ENCODE measurements at regions not wholly inside any gene's neighbourhood (a gene's known extent, or its start where the extent isn't known, plus 50 kb on each side); places are given as distances from the start of the nearest gene placed in this dataset.

GRCh38 chr1:30507016-30507312, 216.4 kb downstream of the MATN1 start:
- no peaks in the 10 kb centered on the region for H3K36me3 ChIP-seq (replicated peaks; ENCODE audit: control insufficient read depth, insufficient read depth, low read length)
- no peaks in the 10 kb centered on the region for H3K27me3 ChIP-seq (ENCODE audit: control insufficient read depth, insufficient read depth, low read length)
- DNase-seq = no peak
- no peak overlapping the region for H3K4me3 ChIP-seq (ENCODE audit: insufficient read depth, low read depth, low read length)

GRCh38 chr1:30506291-30507015, 216.9 kb downstream of the MATN1 start:
- Histone ChIP-seq H3K27me3 (ENCODE audit: control insufficient read depth, insufficient read depth, low read length) (no peaks in the 10 kb centered on the region), H3K4me3 (ENCODE audit: insufficient read depth, low read depth, low read length) (no peak overlapping the region), H3K36me3 (replicated peaks; ENCODE audit: control insufficient read depth, insufficient read depth, low read length) (no peaks in the 10 kb centered on the region)
- DNase-seq = peak; percentile 51

- H3K4me3 ChIP-seq (ENCODE audit: insufficient read depth, low read depth, low read length) = no peak overlapping the region
- H3K36me3 ChIP-seq (replicated peaks; ENCODE audit: control insufficient read depth, insufficient read depth, low read length) = no peaks in the 10 kb centered on the region
- H3K27me3 ChIP-seq (ENCODE audit: control insufficient read depth, insufficient read depth, low read length) = no peaks in the 10 kb centered on the region
- no peak for DNase-seq
Observed at GRCh38 chr1:30505853-30506252, 217.5 kb downstream of the MATN1 start.

GRCh38 chr1:30492451-30492850, 230.9 kb downstream of the MATN1 start:
- Histone ChIP-seq H3K27me3 (ENCODE audit: control insufficient read depth, insufficient read depth, low read length) (no peaks in the 10 kb centered on the region), H3K36me3 (replicated peaks; ENCODE audit: control insufficient read depth, insufficient read depth, low read length) (no peaks in the 10 kb centered on the region), H3K4me3 (ENCODE audit: insufficient read depth, low read depth, low read length) (no peak overlapping the region)
- no peak for DNase-seq

GRCh38 chr1:30491831-30492230, 231.6 kb downstream of the MATN1 start:
- Histone ChIP-seq H3K36me3 (replicated peaks; ENCODE audit: control insufficient read depth, insufficient read depth, low read length) (no peaks in the 10 kb centered on the region), H3K27me3 (ENCODE audit: control insufficient read depth, insufficient read depth, low read length) (no peaks in the 10 kb centered on the region), H3K4me3 (ENCODE audit: insufficient read depth, low read depth, low read length) (no peak overlapping the region)
- DNase-seq = no peak

- Histone ChIP-seq H3K27me3 (ENCODE audit: control insufficient read depth, insufficient read depth, low read length) (no peaks in the 10 kb centered on the region), H3K36me3 (replicated peaks; ENCODE audit: control insufficient read depth, insufficient read depth, low read length) (no peaks in the 10 kb centered on the region), H3K4me3 (ENCODE audit: insufficient read depth, low read depth, low read length) (no peak overlapping the region)
- no peak for DNase-seq
Observed at GRCh38 chr1:30490554-30491053, 232.8 kb downstream of the MATN1 start.

GRCh38 chr1:30489737-30490389, 233.5 kb downstream of the MATN1 start:
- no peak for DNase-seq
- H3K4me3 ChIP-seq (ENCODE audit: insufficient read depth, low read depth, low read length) = no peak overlapping the region
- H3K36me3 ChIP-seq (replicated peaks; ENCODE audit: control insufficient read depth, insufficient read depth, low read length) = no peaks in the 10 kb centered on the region
- H3K27me3 ChIP-seq (ENCODE audit: control insufficient read depth, insufficient read depth, low read length) = no peaks in the 10 kb centered on the region

GRCh38 chr1:30488324-30488913, 235.0 kb downstream of the MATN1 start:
- no peak overlapping the region for H3K4me3 ChIP-seq (ENCODE audit: insufficient read depth, low read depth, low read length)
- no peak for DNase-seq
- no peaks in the 10 kb centered on the region for H3K27me3 ChIP-seq (ENCODE audit: control insufficient read depth, insufficient read depth, low read length)
- no peaks in the 10 kb centered on the region for H3K36me3 ChIP-seq (replicated peaks; ENCODE audit: control insufficient read depth, insufficient read depth, low read length)

- no peak for DNase-seq
- Histone ChIP-seq H3K27me3 (ENCODE audit: control insufficient read depth, insufficient read depth, low read length) (no peaks in the 10 kb centered on the region), H3K36me3 (replicated peaks; ENCODE audit: control insufficient read depth, insufficient read depth, low read length) (no peaks in the 10 kb centered on the region), H3K4me3 (ENCODE audit: insufficient read depth, low read depth, low read length) (no peak overlapping the region)
Observed at GRCh38 chr1:30487042-30487441, 236.3 kb downstream of the MATN1 start.

GRCh38 chr1:30485072-30485471, 238.3 kb downstream of the MATN1 start:
- H3K4me3 ChIP-seq (ENCODE audit: insufficient read depth, low read depth, low read length) = no peak overlapping the region
- DNase-seq = no peak
- H3K27me3 ChIP-seq (ENCODE audit: control insufficient read depth, insufficient read depth, low read length) = no peaks in the 10 kb centered on the region
- H3K36me3 ChIP-seq (replicated peaks; ENCODE audit: control insufficient read depth, insufficient read depth, low read length) = no peaks in the 10 kb centered on the region

GRCh38 chr1:30484668-30485067, 238.7 kb downstream of the MATN1 start:
- no peaks in the 10 kb centered on the region for H3K36me3 ChIP-seq (replicated peaks; ENCODE audit: control insufficient read depth, insufficient read depth, low read length)
- H3K27me3 ChIP-seq (ENCODE audit: control insufficient read depth, insufficient read depth, low read length) = no peaks in the 10 kb centered on the region
- H3K4me3 ChIP-seq (ENCODE audit: insufficient read depth, low read depth, low read length) = no peak overlapping the region
- DNase-seq = no peak

GRCh38 chr1:30479575-30479974, 243.8 kb downstream of the MATN1 start:
- no peak for DNase-seq
- Histone ChIP-seq H3K4me3 (ENCODE audit: insufficient read depth, low read depth, low read length) (no peak overlapping the region), H3K36me3 (replicated peaks; ENCODE audit: control insufficient read depth, insufficient read depth, low read length) (no peaks in the 10 kb centered on the region), H3K27me3 (ENCODE audit: control insufficient read depth, insufficient read depth, low read length) (no peaks in the 10 kb centered on the region)

- DNase-seq = peak; percentile 47
- no peaks in the 10 kb centered on the region for H3K27me3 ChIP-seq (ENCODE audit: control insufficient read depth, insufficient read depth, low read length)
- H3K4me3 ChIP-seq (ENCODE audit: insufficient read depth, low read depth, low read length) = no peak overlapping the region
- H3K36me3 ChIP-seq (replicated peaks; ENCODE audit: control insufficient read depth, insufficient read depth, low read length) = no peaks in the 10 kb centered on the region
Observed at GRCh38 chr1:30478799-30479563, 244.4 kb downstream of the MATN1 start.

- H3K27me3 ChIP-seq (ENCODE audit: control insufficient read depth, insufficient read depth, low read length) = no peaks in the 10 kb centered on the region
- no peak for DNase-seq
- no peak overlapping the region for H3K4me3 ChIP-seq (ENCODE audit: insufficient read depth, low read depth, low read length)
- no peaks in the 10 kb centered on the region for H3K36me3 ChIP-seq (replicated peaks; ENCODE audit: control insufficient read depth, insufficient read depth, low read length)
Observed at GRCh38 chr1:30478283-30478682, 245.1 kb downstream of the MATN1 start.

- DNase-seq = no peak
- Histone ChIP-seq H3K27me3 (ENCODE audit: control insufficient read depth, insufficient read depth, low read length) (no peaks in the 10 kb centered on the region), H3K36me3 (replicated peaks; ENCODE audit: control insufficient read depth, insufficient read depth, low read length) (no peaks in the 10 kb centered on the region), H3K4me3 (ENCODE audit: insufficient read depth, low read depth, low read length) (no peak overlapping the region)
Observed at GRCh38 chr1:30477588-30477987, 245.8 kb downstream of the MATN1 start.

Data from H7 (cell line).